ENCODE measurements at regions not wholly inside any gene's neighbourhood (a gene's known extent, or its start where the extent isn't known, plus 50 kb on each side); places are given as distances from the start of the nearest gene placed in this dataset.
A peak's percentile ranks its signal among the peaks of the same experiment; 100 is the strongest.

- no peak for DNase-seq (ENCODE audit: low read depth, low spot score)
Observed at GRCh38 chr4:13844740-13845139, 217.2 kb upstream of the BOD1L1 start.

- DNase-seq (ENCODE audit: low read depth, low spot score), result no peak
Observed at GRCh38 chr4:13849778-13850177, 222.3 kb upstream of the BOD1L1 start.

GRCh38 chr4:13851085-13851940, 223.8 kb upstream of the BOD1L1 start:
- no peak for DNase-seq (ENCODE audit: low read depth, low spot score)

GRCh38 chr4:13852411-13852810, 224.9 kb upstream of the BOD1L1 start:
- DNase-seq (ENCODE audit: low read depth, low spot score), result no peak

- no peak for DNase-seq (ENCODE audit: low read depth, low spot score)
Observed at GRCh38 chr4:13856387-13856786, 228.9 kb upstream of the BOD1L1 start.

- DNase-seq (ENCODE audit: low read depth, low spot score), result no peak
Observed at GRCh38 chr4:13857397-13857796, 229.9 kb upstream of the BOD1L1 start.

- DNase-seq (ENCODE audit: low read depth, low spot score), result no peak
Observed at GRCh38 chr4:13857800-13858199, 230.3 kb upstream of the BOD1L1 start.

- DNase-seq (ENCODE audit: low read depth, low spot score), result no peak
Observed at GRCh38 chr4:13859423-13859822, 231.9 kb upstream of the BOD1L1 start.

GRCh38 chr4:13860126-13860525, 232.6 kb upstream of the BOD1L1 start:
- DNase-seq (ENCODE audit: low read depth, low spot score), result no peak

GRCh38 chr4:13865871-13866669, 238.5 kb upstream of the BOD1L1 start:
- peak; percentile 21 for DNase-seq (ENCODE audit: low read depth, low spot score)

GRCh38 chr4:13866881-13867280, 239.4 kb upstream of the BOD1L1 start:
- no peak for DNase-seq (ENCODE audit: low read depth, low spot score)

- no peak for DNase-seq (ENCODE audit: low read depth, low spot score)
Observed at GRCh38 chr4:13872155-13872554, 244.6 kb upstream of the BOD1L1 start.

GRCh38 chr4:13872955-13873354, 245.4 kb upstream of the BOD1L1 start:
- DNase-seq (ENCODE audit: low read depth, low spot score), result no peak

GRCh38 chr4:13875181-13875580, 247.7 kb upstream of the BOD1L1 start:
- DNase-seq (ENCODE audit: low read depth, low spot score), result no peak

GRCh38 chr4:13876131-13876530, 248.6 kb upstream of the BOD1L1 start:
- peak; percentile 63 for DNase-seq (ENCODE audit: low read depth, low spot score)

- DNase-seq (ENCODE audit: low read depth, low spot score), result no peak
Observed at GRCh38 chr4:13876940-13877339, 249.4 kb upstream of the BOD1L1 start.

GRCh38 chr4:13877626-13878025, 250.1 kb upstream of the BOD1L1 start:
- no peak for DNase-seq (ENCODE audit: low read depth, low spot score)

- peak; percentile 13 for DNase-seq (ENCODE audit: low read depth, low spot score)
Observed at GRCh38 chr4:13881892-13882291, 254.4 kb upstream of the BOD1L1 start.

- DNase-seq (ENCODE audit: low read depth, low spot score), result no peak
Observed at GRCh38 chr4:13887010-13887409, 259.5 kb upstream of the BOD1L1 start.

- peak; percentile 88 for DNase-seq (ENCODE audit: low read depth, low spot score)
Observed at GRCh38 chr4:13888112-13888511, 260.6 kb upstream of the BOD1L1 start.

GRCh38 chr4:13891544-13891939, 264.0 kb upstream of the BOD1L1 start:
- no peak for DNase-seq (ENCODE audit: low read depth, low spot score)

- peak; percentile 67 for DNase-seq (ENCODE audit: low read depth, low spot score)
Observed at GRCh38 chr4:13892739-13893105, 265.2 kb upstream of the BOD1L1 start.

- DNase-seq (ENCODE audit: low read depth, low spot score), result no peak
Observed at GRCh38 chr4:13893211-13893610, 265.7 kb upstream of the BOD1L1 start.

All from astrocyte of the hippocampus (primary cell).